ENCODE measurements at regions not wholly inside any gene's neighbourhood (a gene's known extent, or its start where the extent isn't known, plus 50 kb on each side); places are given as distances from the start of the nearest gene placed in this dataset.

DNA sequence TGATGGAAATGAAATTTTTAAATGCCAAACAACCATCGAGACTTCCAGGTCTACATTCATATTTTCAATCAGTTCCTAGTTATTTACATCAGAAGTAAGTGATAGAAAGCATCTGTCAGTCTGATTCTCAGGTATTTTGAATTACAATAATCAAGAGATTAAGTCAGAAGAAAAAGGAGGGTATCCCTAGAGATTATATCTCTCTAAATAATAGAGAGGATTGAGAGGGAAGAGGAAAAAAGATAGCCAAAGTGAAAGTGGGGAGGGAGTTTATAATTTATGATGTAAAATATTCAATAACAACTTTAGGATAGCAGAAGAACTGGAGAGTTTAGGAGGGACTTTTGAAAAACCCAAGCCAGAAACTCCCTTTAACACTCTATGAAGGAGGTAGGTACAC is 400.2 kb downstream of the EFNA5 start:
- Histone ChIP-seq H3K4me3 (no peak overlapping the region), H3K27me3 (replicated peaks; ENCODE audit: insufficient read depth) (no peaks in the 10 kb centered on the region), H3K27ac (no peak overlapping the region), H3K4me1 (replicated peaks) (no peaks in the 10 kb centered on the region), H3K9me3 (no peaks in the 10 kb centered on the region), H3K36me3 (no peaks in the 10 kb centered on the region)
- WGBS = 83% methylated on average over 1 of the region's 1 CpG
- no peak for DNase-seq (ENCODE audit: low spot score)
- TF ChIP-seq POLR2AphosphoS5 (IDR thresholded peaks at IDR 0.05) (no peak), POLR2A (IDR thresholded peaks at IDR 0.05) (no peak)
- TF ChIP-seq, protein P1, sequence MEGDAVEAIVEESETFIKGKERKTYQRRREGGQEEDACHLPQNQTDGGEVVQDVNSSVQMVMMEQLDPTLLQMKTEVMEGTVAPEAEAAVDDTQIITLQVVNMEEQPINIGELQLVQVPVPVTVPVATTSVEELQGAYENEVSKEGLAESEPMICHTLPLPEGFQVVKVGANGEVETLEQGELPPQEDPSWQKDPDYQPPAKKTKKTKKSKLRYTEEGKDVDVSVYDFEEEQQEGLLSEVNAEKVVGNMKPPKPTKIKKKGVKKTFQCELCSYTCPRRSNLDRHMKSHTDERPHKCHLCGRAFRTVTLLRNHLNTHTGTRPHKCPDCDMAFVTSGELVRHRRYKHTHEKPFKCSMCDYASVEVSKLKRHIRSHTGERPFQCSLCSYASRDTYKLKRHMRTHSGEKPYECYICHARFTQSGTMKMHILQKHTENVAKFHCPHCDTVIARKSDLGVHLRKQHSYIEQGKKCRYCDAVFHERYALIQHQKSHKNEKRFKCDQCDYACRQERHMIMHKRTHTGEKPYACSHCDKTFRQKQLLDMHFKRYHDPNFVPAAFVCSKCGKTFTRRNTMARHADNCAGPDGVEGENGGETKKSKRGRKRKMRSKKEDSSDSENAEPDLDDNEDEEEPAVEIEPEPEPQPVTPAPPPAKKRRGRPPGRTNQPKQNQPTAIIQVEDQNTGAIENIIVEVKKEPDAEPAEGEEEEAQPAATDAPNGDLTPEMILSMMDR (IDR thresholded peaks at IDR 0.05) = no peak
- intact Hi-C loops (cut with DNase I) = no loop called here

GRCh38 chr5:107269678-107270077 is 401.1 kb downstream of the EFNA5 start:
- no peaks in the 10 kb centered on the region for H3K9me3 ChIP-seq
- no peak for DNase-seq (ENCODE audit: low spot score)
- no peak overlapping the region for H3K27ac ChIP-seq
- no peaks in the 10 kb centered on the region for H3K27me3 ChIP-seq (replicated peaks; ENCODE audit: insufficient read depth)
- no peaks in the 10 kb centered on the region for H3K36me3 ChIP-seq
- no peak overlapping the region for H3K4me3 ChIP-seq
- no peaks in the 10 kb centered on the region for H3K4me1 ChIP-seq (replicated peaks)
- WGBS = 91% methylated on average over 2 of the region's 2 CpGs
- TF ChIP-seq POLR2A (IDR thresholded peaks at IDR 0.05) (no peak), POLR2AphosphoS5 (IDR thresholded peaks at IDR 0.05) (no peak)
- TF ChIP-seq, protein P1 (IDR thresholded peaks at IDR 0.05) = no peak
- intact Hi-C loops (cut with DNase I) = no loop called here

DNA sequence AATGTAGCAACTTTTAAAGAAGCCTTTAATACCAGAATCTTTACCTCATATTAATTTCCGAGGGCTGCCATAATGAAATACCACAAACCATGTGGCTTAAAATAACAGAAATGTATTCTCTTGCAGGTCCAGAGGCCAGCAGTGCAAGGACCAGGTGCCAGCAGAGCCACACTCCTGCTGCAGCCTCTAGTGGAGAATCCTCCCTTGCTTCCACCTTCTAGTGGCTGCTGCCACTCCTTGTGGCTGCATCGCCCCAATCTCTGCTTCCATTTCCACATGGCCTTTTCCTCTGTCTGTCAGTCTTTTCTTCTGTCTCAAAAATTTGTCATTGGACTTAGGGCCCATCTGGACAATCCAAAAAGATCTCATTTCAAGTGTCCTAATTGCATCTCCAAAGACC is 401.5 kb downstream of the EFNA5 start:
- no peaks in the 10 kb centered on the region for H3K9me3 ChIP-seq
- H3K27ac ChIP-seq = no peak overlapping the region
- no peak overlapping the region for H3K4me3 ChIP-seq
- H3K27me3 ChIP-seq (replicated peaks; ENCODE audit: insufficient read depth) = no peaks in the 10 kb centered on the region
- TF ChIP-seq, protein P1 (IDR thresholded peaks at IDR 0.05) = no peak
- TF ChIP-seq POLR2A (IDR thresholded peaks at IDR 0.05) (no peak), POLR2AphosphoS5 (IDR thresholded peaks at IDR 0.05) (no peak)
- intact Hi-C loops (cut with DNase I) = no loop called here
- no peak for DNase-seq (ENCODE audit: low spot score)
- 90% methylated on average over 2 of the region's 2 CpGs for WGBS
- no peaks in the 10 kb centered on the region for H3K36me3 ChIP-seq
- no peaks in the 10 kb centered on the region for H3K4me1 ChIP-seq (replicated peaks)

GRCh38 chr5:107268241-107268640 is 402.5 kb downstream of the EFNA5 start:
- Histone ChIP-seq H3K4me3 (no peak overlapping the region), H3K27ac (no peak overlapping the region), H3K9me3 (no peaks in the 10 kb centered on the region), H3K36me3 (no peaks in the 10 kb centered on the region), H3K27me3 (replicated peaks; ENCODE audit: insufficient read depth) (no peaks in the 10 kb centered on the region), H3K4me1 (replicated peaks) (no peaks in the 10 kb centered on the region)
- DNase-seq (ENCODE audit: low spot score) = no peak
- TF ChIP-seq POLR2A (IDR thresholded peaks at IDR 0.05) = no peak
- TF ChIP-seq, protein P1 (IDR thresholded peaks at IDR 0.05) = no peak
- TF ChIP-seq POLR2AphosphoS5 (IDR thresholded peaks at IDR 0.05) = no peak
- intact Hi-C loops (cut with DNase I) = no loop called here
- 91% methylated on average over 2 of the region's 2 CpGs for WGBS

DNA sequence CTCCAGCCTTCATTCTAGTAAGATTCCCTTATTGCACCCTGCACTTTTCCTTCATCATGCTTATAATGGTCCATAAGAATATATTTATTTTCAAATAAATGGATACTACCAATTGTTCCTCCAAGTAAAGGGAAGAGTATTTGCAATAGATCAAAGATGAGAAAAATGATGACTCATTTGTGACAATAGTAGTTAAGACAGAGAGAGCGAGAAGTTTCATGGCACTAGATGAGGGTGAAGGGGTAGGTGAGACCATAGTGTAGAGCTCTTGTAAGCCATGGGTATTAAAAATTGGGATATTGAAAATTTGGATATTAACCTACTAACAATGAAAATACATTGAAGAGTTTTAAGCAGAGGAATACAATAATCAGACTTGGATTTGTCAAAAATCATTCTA is 404.6 kb downstream of the EFNA5 start:
- TF ChIP-seq, protein P1 (IDR thresholded peaks at IDR 0.05) = no peak
- Histone ChIP-seq H3K4me1 (replicated peaks) (no peaks in the 10 kb centered on the region), H3K36me3 (no peaks in the 10 kb centered on the region), H3K27me3 (replicated peaks; ENCODE audit: insufficient read depth) (no peaks in the 10 kb centered on the region), H3K9me3 (no peaks in the 10 kb centered on the region), H3K4me3 (no peak overlapping the region), H3K27ac (no peak overlapping the region)
- intact Hi-C loops (cut with DNase I) = no loop called here
- WGBS = 95% methylated on average over 1 of the region's 1 CpG
- no peak for DNase-seq (ENCODE audit: low spot score)
